A549 (cell line): ENCODE measurements at regions not wholly inside any gene's neighbourhood (a gene's known extent, or its start where the extent isn't known, plus 50 kb on each side); places are given as distances from the start of the nearest gene placed in this dataset.

Source experiments
- HOXB13 ChIP-seq: fragments of 250-450 bp; sonication (Bioruptor Pico); IDR thresholded peaks from 2 replicates; pipeline ENCODE4 v1.5.0; 2020; ENCODE audit warnings: low read depth, mild to moderate bottlenecking, moderate library complexity
- MAFK ChIP-seq: fragments of 450-650 bp; IDR thresholded peaks from 2 replicates; pipeline ENCODE4 v1.6.1; 2014; ENCODE audit not compliant: partially characterized antibody
- POLR2A ChIP-seq: IDR thresholded peaks from 2 replicates; pipeline ENCODE4 v1.6.1; 2012; ENCODE audit warnings: mild to moderate bottlenecking, low read length
- RAD21 ChIP-seq, 2 experiments: fragments of >200 bp in 1 of 2; sonication (Bioruptor Twin) in 1 of 2; formaldehyde crosslinking in 1 of 2; IDR thresholded peaks in 1 of 2; conservative IDR thresholded peaks in 1 of 2; 2 replicates in 1 of 2; 3 replicates in 1 of 2; pipeline ENCODE4 v1.6.1; 2012 to 2018; ENCODE audit warnings: inconsistent platforms in 1 of 2
- RFX5 ChIP-seq: fragments of 450-650 bp; IDR thresholded peaks from 2 replicates; pipeline ENCODE4 v1.7.1; 2014; ENCODE audit warnings: antibody characterized with exemption, mild to moderate bottlenecking, moderate library complexity
- SMC3 ChIP-seq: fragments of >200 bp; sonication (Bioruptor Twin); formaldehyde crosslinking; IDR thresholded peaks from 3 replicates; pipeline ENCODE4 v1.6.1; 2018; ENCODE audit warnings: inconsistent platforms
- TF ChIP-seq, protein P1 (sequence below): fragments of >200 bp; sonication (Bioruptor Twin); formaldehyde crosslinking; IDR thresholded peaks from 3 replicates; pipeline ENCODE4 v1.5.1; 2016
- TF ChIP-seq, protein P2 (sequence below): fragments of 200-600 bp; sonication (generic); IDR thresholded peaks from 2 replicates; pipeline ENCODE4 v1.6.1; 2016; ENCODE audit warnings: antibody characterized with exemption, mild to moderate bottlenecking, moderate library complexity

DNA sequence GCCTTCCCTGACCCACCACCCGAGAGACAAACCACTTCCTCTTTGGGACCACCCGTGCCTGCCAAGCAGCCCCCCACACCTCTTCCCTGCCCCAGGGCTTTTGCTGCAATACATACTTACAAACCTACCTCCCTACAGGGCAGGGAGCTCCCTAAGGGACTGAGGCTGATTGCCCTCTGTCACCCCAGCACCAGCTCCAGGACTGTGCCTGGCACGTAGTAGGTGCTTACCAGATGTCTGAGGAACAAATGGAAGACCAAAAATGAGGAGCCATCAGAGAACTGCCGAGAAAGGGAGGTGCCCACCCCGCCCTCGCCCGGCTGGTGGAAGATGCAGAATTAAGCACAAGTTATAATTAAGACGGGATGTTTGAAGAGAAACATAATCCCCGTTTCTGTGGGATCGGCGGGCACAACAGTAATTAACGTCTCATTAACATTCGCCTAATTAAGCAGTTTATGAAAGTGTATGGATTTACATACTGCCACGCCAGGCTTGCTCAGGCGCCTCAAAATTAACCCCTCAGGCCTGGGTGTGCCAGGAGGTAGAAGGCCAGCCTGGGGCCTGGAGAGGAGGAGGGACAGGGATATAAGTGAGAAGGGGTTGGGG lies 130.1 kb upstream of the LINGO1 start:
- TF ChIP-seq HOXB13 (CRISPR knock-in tag), result no peak
- no peak for TF ChIP-seq SMC3
- TF ChIP-seq RFX5, result no peak
- TF ChIP-seq POLR2A, result no peak
- TF ChIP-seq MAFK, result no peak
- TF ChIP-seq, protein P1, sequence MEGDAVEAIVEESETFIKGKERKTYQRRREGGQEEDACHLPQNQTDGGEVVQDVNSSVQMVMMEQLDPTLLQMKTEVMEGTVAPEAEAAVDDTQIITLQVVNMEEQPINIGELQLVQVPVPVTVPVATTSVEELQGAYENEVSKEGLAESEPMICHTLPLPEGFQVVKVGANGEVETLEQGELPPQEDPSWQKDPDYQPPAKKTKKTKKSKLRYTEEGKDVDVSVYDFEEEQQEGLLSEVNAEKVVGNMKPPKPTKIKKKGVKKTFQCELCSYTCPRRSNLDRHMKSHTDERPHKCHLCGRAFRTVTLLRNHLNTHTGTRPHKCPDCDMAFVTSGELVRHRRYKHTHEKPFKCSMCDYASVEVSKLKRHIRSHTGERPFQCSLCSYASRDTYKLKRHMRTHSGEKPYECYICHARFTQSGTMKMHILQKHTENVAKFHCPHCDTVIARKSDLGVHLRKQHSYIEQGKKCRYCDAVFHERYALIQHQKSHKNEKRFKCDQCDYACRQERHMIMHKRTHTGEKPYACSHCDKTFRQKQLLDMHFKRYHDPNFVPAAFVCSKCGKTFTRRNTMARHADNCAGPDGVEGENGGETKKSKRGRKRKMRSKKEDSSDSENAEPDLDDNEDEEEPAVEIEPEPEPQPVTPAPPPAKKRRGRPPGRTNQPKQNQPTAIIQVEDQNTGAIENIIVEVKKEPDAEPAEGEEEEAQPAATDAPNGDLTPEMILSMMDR, result no peak
- no peak for TF ChIP-seq RAD21 (conservative IDR thresholded peaks at IDR 0.05 in 1 of 2, IDR thresholded peaks at IDR 0.05 in 1 of 2)
- TF ChIP-seq, protein P2, sequence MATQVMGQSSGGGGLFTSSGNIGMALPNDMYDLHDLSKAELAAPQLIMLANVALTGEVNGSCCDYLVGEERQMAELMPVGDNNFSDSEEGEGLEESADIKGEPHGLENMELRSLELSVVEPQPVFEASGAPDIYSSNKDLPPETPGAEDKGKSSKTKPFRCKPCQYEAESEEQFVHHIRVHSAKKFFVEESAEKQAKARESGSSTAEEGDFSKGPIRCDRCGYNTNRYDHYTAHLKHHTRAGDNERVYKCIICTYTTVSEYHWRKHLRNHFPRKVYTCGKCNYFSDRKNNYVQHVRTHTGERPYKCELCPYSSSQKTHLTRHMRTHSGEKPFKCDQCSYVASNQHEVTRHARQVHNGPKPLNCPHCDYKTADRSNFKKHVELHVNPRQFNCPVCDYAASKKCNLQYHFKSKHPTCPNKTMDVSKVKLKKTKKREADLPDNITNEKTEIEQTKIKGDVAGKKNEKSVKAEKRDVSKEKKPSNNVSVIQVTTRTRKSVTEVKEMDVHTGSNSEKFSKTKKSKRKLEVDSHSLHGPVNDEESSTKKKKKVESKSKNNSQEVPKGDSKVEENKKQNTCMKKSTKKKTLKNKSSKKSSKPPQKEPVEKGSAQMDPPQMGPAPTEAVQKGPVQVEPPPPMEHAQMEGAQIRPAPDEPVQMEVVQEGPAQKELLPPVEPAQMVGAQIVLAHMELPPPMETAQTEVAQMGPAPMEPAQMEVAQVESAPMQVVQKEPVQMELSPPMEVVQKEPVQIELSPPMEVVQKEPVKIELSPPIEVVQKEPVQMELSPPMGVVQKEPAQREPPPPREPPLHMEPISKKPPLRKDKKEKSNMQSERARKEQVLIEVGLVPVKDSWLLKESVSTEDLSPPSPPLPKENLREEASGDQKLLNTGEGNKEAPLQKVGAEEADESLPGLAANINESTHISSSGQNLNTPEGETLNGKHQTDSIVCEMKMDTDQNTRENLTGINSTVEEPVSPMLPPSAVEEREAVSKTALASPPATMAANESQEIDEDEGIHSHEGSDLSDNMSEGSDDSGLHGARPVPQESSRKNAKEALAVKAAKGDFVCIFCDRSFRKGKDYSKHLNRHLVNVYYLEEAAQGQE, result no peak
